Adrenal gland (tissue), 9 donors: ENCODE measurements at regions not wholly inside any gene's neighbourhood (a gene's known extent, or its start where the extent isn't known, plus 50 kb on each side); places are given as distances from the start of the nearest gene placed in this dataset.

ENCODE experiments used
- DNase-seq, 7 donors: peaks; one replicate each; pipeline ENCODE4 v3.0.0-alpha.2; 2019 to 2020
- H3K27ac ChIP-seq, 5 donors: fragments of 200-600 bp; sonication (generic) in 4 of 5; 1 replicate in 3 of 5; 2 replicates in 2 of 5; pipeline versions ENCODE4 v1.5.1 to v1.8.0; 2016 to 2020; ENCODE audit warnings: mild to moderate bottlenecking in 1 of 5
- H3K27me3 ChIP-seq: fragments of 200-600 bp; 2 replicates; pipeline ENCODE4 v1.8.0; 2021
- H3K36me3 ChIP-seq, 2 donors: fragments of 200-600 bp; replicated peaks in 1 of 2; 1 replicate in 1 of 2; 2 replicates in 1 of 2; pipeline versions ENCODE4 v1.5.1 to v1.8.0; 2018 to 2022
- H3K4me1 ChIP-seq, 2 donors: fragments of 200-600 bp; replicated peaks in 1 of 2; 1 replicate in 1 of 2; 2 replicates in 1 of 2; pipeline versions ENCODE4 v1.5.1 to v1.8.0; 2018 to 2021
- H3K4me3 ChIP-seq, 4 donors: fragments of 200-600 bp; sonication (generic) in 3 of 4; one replicate each; pipeline ENCODE4 v1.5.1; 2016 to 2018
- H3K9me3 ChIP-seq, 3 donors: fragments of 200-600 bp; sonication (generic) in 1 of 3; replicated peaks in 1 of 3; 1 replicate in 2 of 3; 2 replicates in 1 of 3; pipeline versions ENCODE4 v1.5.1 to v1.8.0; 2016 to 2021
- CTCF ChIP-seq, 6 experiments: fragments of 450-650 bp in 4 of 6; fragments of 200-600 bp in 2 of 6; sonication (generic) in 1 of 6; IDR thresholded peaks; 1 replicate in 5 of 6; 2 replicates in 1 of 6; pipeline versions ENCODE4 v1.5.1 to v1.8.0; 2016 to 2021; ENCODE audit warnings: antibody characterized with exemption in 6 of 6, mild to moderate bottlenecking in 2 of 6, moderate library complexity in 1 of 6
- POLR2A ChIP-seq, 2 donors: fragments of 450-650 bp; IDR thresholded peaks; one replicate each; pipeline ENCODE4 v1.6.1; 2017; ENCODE audit warnings: antibody characterized with exemption in 2 of 2, mild to moderate bottlenecking in 2 of 2, moderate library complexity in 1 of 2
- WGBS, 4 donors: extraction: QIAGEN DNeasy Blood & Tissue Kit in 2 of 4; methylation state at CpG; one replicate each; pipeline versions ENCODE4 v1.1.5 to v1.1.7; 2013 to 2017; 5-methylcytosine and 5-hydroxymethylcytosine counted together
- intact Hi-C, 2 donors: fragments of 100-400 bp; cut with DNase I; formaldehyde crosslinking; loops; one replicate each; pipeline versions ENCODE4 v1.14.1 to v1.15.0; 2022 to 2023
- donor health status: healthy with polysubstance abuse.
- donor health status: Bipolar disorder and iron deficiency.
- donor health status: DM: yes; HTN: yes; CAD: no.
- donor health status: DM: no; HTN: no; CAD: no.
- donor health status: DM: no; HTN: no; CAD: no.

DNA sequence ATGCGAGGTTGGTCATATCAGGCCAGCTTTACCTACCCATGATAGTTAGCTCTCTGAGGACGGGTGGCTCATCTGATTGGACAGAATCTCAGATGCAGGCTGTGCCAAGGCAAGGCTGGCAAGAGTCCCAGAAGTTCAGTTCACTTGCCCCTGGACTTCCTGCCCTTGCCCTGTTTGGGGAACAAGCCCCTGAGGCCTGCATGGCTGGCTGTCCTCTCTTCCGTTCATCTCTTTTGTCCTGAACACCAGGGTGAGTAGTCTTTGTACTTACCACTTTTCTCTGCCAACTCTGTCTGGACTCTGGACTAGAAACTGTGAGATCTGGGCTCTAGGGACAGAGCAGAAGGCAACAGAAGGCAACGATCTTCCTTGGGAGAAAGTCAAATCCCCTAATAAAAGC, 769.9 kb downstream of the QKI start:
- H3K36me3 ChIP-seq = no peaks in the 10 kb centered on the region
- peaks cover 3% of the 10 kb centered on the region for H3K27me3 ChIP-seq
- 73 to 85% (median 77%) methylated on average over 4 of the region's 4 CpGs for WGBS, 4 donors
- TF ChIP-seq CTCF (IDR thresholded peaks at IDR 0.05) = no peak
- no peak for TF ChIP-seq POLR2A (IDR thresholded peaks at IDR 0.05)
- DNase-seq = no peak
- no peaks in the 10 kb centered on the region for H3K4me1 ChIP-seq
- intact Hi-C loops = no loop called here
- no peak overlapping the region for H3K4me3 ChIP-seq
- no peaks in the 10 kb centered on the region for H3K9me3 ChIP-seq
- no peak overlapping the region for H3K27ac ChIP-seq

DNA sequence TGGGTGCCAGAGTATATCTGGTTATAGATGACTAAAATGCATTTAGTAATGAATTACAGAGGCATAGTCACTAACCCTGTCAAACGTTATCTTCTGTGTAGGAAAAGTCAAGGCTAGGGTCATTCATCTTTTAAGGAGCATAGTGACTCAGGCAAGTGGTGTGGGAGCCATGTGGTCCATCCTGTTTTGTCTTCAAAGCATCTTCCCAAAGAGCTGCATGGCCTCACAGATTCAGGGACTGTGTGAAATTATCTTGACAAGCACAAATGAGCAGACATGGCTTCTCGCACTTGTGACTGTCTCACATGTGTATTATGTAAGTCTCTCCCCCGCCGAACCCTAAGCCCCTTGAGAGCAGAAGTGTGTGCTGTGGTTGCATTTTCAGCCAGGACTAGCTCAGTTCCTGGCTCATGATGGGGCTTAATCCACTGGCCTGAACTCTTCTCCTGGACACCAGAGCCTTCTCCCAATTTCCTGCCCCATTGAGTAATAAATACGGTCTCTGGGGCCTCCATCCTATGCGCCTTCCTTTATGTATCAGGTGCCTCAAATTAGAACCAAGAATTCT, 769.1 kb downstream of the QKI start:
- no peaks in the 10 kb centered on the region for H3K4me1 ChIP-seq
- 71 to 77% (median 73%) methylated on average over 6 of the region's 6 CpGs for WGBS, 4 donors
- no peak overlapping the region for H3K27ac ChIP-seq
- H3K27me3 ChIP-seq = peaks cover 3% of the 10 kb centered on the region
- intact Hi-C loops = no loop called here
- no peaks in the 10 kb centered on the region for H3K36me3 ChIP-seq
- no peak overlapping the region for H3K4me3 ChIP-seq
- TF ChIP-seq POLR2A (IDR thresholded peaks at IDR 0.05) (no peak), CTCF (IDR thresholded peaks at IDR 0.05) (no peak)
- no peaks in the 10 kb centered on the region for H3K9me3 ChIP-seq
- DNase-seq = no peak

GRCh38 chr6:164178679-164179332, 764.3 kb downstream of the QKI start:
- H3K4me1 ChIP-seq = no peaks in the 10 kb centered on the region
- DNase-seq = no peak
- intact Hi-C loops = no loop called here
- H3K27me3 ChIP-seq = peaks cover 3% of the 10 kb centered on the region
- H3K4me3 ChIP-seq = no peak overlapping the region
- H3K9me3 ChIP-seq = no peaks in the 10 kb centered on the region
- 26 to 40% (median 34%) methylated on average over 2 of the region's 2 CpGs for WGBS, 4 donors
- H3K36me3 ChIP-seq = no peaks in the 10 kb centered on the region
- TF ChIP-seq CTCF (IDR thresholded peaks at IDR 0.05) (no peak), POLR2A (IDR thresholded peaks at IDR 0.05) (no peak)
- H3K27ac ChIP-seq = no peak overlapping the region

- Histone ChIP-seq H3K36me3 (no peaks in the 10 kb centered on the region), H3K27ac (no peak overlapping the region), H3K9me3 (no peaks in the 10 kb centered on the region), H3K27me3 (no peaks in the 10 kb centered on the region), H3K4me1 (no peaks in the 10 kb centered on the region), H3K4me3 (no peak overlapping the region)
- DNase-seq = no peak
- no peak for TF ChIP-seq POLR2A (IDR thresholded peaks at IDR 0.05)
- WGBS, 4 donors = 75 to 82% (median 78%) methylated on average over 7 of the region's 7 CpGs
- intact Hi-C loops = no loop called here
These were observed 754.8 kb downstream of the QKI start for GRCh38 chr6:164169355-164169754.

DNA sequence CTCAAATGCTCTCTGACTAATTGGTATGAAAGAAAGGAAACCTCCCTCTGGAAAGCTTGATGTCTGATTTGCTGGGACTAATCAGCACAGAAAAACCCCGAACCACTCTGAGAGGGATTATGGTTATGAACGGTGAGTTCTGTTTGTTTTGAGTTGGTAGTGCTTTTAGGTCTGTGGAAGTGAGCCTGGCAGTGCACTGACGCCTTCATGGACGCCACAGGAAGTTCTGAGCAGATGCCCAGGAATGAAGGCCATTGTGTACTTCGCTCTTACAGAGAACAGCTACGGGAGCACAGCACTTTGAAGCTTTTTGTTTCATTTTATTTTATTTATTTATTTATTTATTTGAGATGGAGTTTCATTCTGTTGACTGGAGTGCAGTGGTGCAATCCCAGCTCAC, 754.1 kb downstream of the QKI start:
- DNase-seq = no peak
- Histone ChIP-seq H3K9me3 (no peaks in the 10 kb centered on the region), H3K36me3 (no peaks in the 10 kb centered on the region), H3K4me1 (no peaks in the 10 kb centered on the region), H3K27me3 (no peaks in the 10 kb centered on the region), H3K4me3 (no peak overlapping the region), H3K27ac (no peak overlapping the region)
- TF ChIP-seq CTCF (IDR thresholded peaks at IDR 0.05) (no peak), POLR2A (IDR thresholded peaks at IDR 0.05) (no peak)
- intact Hi-C loops = no loop called here
- WGBS, 4 donors = 70 to 77% (median 76%) methylated on average over 6 of the region's 6 CpGs
